ENCODE measurements at regions not wholly inside any gene's neighbourhood (a gene's known extent, or its start where the extent isn't known, plus 50 kb on each side); places are given as distances from the start of the nearest gene placed in this dataset.

DNA sequence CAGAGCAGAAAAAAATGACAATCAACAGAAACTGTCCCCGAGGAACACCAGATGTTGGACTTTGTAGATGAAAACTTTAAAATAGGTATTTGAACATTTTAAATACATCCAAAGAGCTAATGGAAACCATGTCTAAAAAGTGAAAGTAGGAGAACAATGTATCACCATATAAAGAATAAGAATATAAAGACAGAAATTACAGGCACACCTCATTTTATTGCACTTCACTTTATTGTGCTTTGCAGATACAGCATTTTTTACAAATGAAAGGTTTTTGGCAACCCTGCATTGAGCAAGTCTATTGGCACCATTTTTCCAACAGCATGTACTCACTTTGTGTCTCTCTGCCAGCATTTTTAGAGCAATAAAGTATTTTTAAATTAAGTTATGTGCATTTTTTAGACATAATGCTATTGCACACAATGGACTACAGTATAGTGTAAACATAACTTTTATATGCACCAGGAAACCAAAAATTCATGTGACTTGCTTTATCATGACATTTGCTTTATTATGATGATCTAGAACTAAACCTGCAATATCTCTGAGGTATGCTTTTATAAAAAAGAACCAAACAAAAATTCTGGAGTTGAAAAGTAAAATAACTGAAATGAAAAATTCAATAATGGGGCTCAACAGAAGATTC lies 212.4 kb upstream of the CASK start:
- Mint-ChIP-seq H3K36me3 (peaks cover 4% of the 10 kb centered on the region), H3K27ac (no peak overlapping the region), H3K27me3 (no peaks in the 10 kb centered on the region), H3K4me3 (no peak overlapping the region), H3K4me1 (ENCODE audit: unreplicated experiment) (no peaks in the 10 kb centered on the region), H3K9me3 (peaks cover 12% of the 10 kb centered on the region)
- TF ChIP-seq CTCF (conservative IDR thresholded peaks at IDR 0.05), result no peak
- DNase-seq (ENCODE audit: extremely low spot score, unreplicated experiment), result no peak

- H3K9me3 Mint-ChIP-seq, result peaks cover 8% of the 10 kb centered on the region
- H3K27ac Mint-ChIP-seq, result no peak overlapping the region
- no peaks in the 10 kb centered on the region for H3K36me3 Mint-ChIP-seq
- TF ChIP-seq CTCF (conservative IDR thresholded peaks at IDR 0.05), result no peak
- no peaks in the 10 kb centered on the region for H3K27me3 Mint-ChIP-seq
- no peak overlapping the region for H3K4me3 Mint-ChIP-seq
- DNase-seq (ENCODE audit: extremely low spot score, unreplicated experiment), result no peak
- H3K4me1 Mint-ChIP-seq (ENCODE audit: unreplicated experiment), result no peaks in the 10 kb centered on the region
Observed at GRCh38 chrX:42131856-42132255, 208.5 kb upstream of the CASK start.

DNA sequence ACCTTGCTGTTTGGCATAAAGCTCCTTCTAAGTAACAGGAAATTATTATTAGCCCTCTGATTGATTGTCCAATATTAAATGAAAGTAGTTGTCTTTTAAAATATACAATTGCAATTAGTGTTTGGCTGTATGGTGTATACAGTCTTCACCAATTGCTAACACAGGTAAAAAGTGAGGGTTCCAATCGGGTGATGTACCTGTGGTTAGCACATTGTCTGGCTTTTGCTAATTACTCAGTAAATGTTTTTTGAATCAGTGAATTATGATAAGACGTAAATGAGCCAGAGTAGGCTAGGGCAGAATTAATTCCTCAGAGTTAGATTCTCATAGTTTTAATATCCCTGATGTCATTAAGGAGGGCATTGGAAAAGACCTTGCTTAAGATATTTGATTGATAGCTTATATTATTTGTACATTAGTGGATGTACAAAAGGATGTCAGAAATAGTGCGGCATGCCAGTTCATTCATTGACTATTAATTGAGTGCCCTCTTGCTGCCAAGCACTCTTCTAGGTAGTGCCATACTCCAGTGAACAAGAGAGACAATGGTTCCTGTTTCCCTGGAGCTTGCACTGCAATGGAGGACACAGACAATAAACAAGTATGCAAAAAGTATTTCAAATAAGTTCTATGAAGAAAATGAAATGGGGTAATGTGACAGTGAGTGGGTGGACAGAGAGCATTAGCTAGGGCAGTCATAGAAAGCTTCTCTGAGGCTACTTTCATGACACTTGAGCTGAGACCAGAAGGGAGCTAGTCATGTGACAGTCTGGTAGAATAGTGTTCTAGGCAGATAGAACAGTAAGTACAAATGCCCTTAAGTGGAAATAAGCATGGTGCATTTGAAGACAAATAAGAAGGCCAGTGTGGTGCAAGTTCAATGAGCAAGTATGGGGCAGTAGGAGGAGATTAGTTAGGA lies 205.9 kb upstream of the CASK start:
- Mint-ChIP-seq H3K4me1 (ENCODE audit: unreplicated experiment) (no peaks in the 10 kb centered on the region), H3K27me3 (no peaks in the 10 kb centered on the region), H3K27ac (no peak overlapping the region), H3K4me3 (no peak overlapping the region), H3K9me3 (no peaks in the 10 kb centered on the region), H3K36me3 (no peaks in the 10 kb centered on the region)
- no peak for TF ChIP-seq CTCF (conservative IDR thresholded peaks at IDR 0.05)
- no peak for DNase-seq (ENCODE audit: extremely low spot score, unreplicated experiment)

DNA sequence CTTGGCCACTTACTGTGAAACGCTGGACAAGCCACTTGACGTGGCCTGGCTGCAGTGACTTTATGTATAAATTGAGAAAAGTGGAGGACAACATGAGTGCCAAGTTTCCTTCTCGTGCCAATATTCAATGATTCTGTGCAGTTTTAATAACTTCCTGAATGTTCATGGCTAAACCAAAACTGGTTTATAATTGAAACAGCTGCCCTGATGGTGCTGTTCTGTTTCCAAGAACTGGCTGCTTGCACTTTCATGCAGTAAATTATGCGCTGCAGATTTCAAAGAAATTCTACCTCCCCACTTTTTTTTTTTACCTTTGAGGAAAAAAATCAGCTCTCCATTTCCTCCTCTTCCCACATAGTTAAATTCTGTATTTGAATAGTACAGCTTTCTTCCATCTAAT lies 205.2 kb upstream of the CASK start:
- H3K9me3 Mint-ChIP-seq, result no peaks in the 10 kb centered on the region
- H3K27ac Mint-ChIP-seq, result no peak overlapping the region
- no peak overlapping the region for H3K4me3 Mint-ChIP-seq
- H3K4me1 Mint-ChIP-seq (ENCODE audit: unreplicated experiment), result no peaks in the 10 kb centered on the region
- H3K27me3 Mint-ChIP-seq, result no peaks in the 10 kb centered on the region
- no peaks in the 10 kb centered on the region for H3K36me3 Mint-ChIP-seq
- TF ChIP-seq CTCF (conservative IDR thresholded peaks at IDR 0.05), result no peak
- DNase-seq (ENCODE audit: extremely low spot score, unreplicated experiment), result no peak

DNA sequence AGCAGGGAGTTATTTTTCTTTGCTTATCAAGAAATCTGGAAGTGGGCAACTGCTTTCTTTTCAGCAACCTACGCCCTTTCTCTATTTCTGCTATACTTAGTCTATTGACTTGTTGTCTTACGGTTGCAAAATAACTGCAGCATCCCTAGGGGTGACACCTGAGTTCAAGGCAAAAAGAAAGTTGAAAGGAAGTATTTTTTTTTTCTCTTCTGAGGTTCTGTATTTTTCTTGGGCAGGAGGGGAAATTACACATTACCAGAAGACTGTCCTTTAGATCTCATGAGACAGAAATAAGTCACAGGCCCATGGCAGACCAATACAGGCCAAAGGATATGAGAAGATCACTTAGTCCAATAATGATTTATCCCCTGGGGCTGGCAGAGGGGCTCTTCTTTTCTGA lies 204.7 kb upstream of the CASK start:
- H3K27me3 Mint-ChIP-seq, result no peaks in the 10 kb centered on the region
- H3K9me3 Mint-ChIP-seq, result no peaks in the 10 kb centered on the region
- TF ChIP-seq CTCF (conservative IDR thresholded peaks at IDR 0.05), result no peak
- H3K4me1 Mint-ChIP-seq (ENCODE audit: unreplicated experiment), result no peaks in the 10 kb centered on the region
- no peak for DNase-seq (ENCODE audit: extremely low spot score, unreplicated experiment)
- H3K4me3 Mint-ChIP-seq, result no peak overlapping the region
- H3K36me3 Mint-ChIP-seq, result no peaks in the 10 kb centered on the region
- no peak overlapping the region for H3K27ac Mint-ChIP-seq

Measured in type B pancreatic cell (in vitro differentiated cells).